Dendritic cell treated with granulocyte-macrophage colony-stimulating factor and Interleukin-4, amounts not matched to agents 40 ng/mL and 50 ng/mL, for 4 days (primary cell): ENCODE measurements at regions not wholly inside any gene's neighbourhood (a gene's known extent, or its start where the extent isn't known, plus 50 kb on each side); places are given as distances from the start of the nearest gene placed in this dataset.
A peak's percentile ranks its signal among the peaks of the same experiment; 100 is the strongest.
"Not testable (repeated sequence)": the region's sequence is repeated elsewhere in the genome, so short reads cannot be mapped to it uniquely, and the experiment has no call there.

Experiments
- H3K27ac Mint-ChIP-seq: one replicate; pipeline ENCODE4 v1.8.0; 2022; ENCODE audit warnings: mild to moderate bottlenecking, mixed read lengths
- H3K27me3 Mint-ChIP-seq: one replicate; pipeline ENCODE4 v1.8.0; 2022; ENCODE audit warnings: mild to moderate bottlenecking, mixed read lengths
- H3K36me3 Mint-ChIP-seq: one replicate; pipeline ENCODE4 v1.8.0; 2022; ENCODE audit warnings: low read depth, mixed read lengths
- H3K4me1 Mint-ChIP-seq: one replicate; pipeline ENCODE4 v1.8.0; 2022; ENCODE audit warnings: low read depth, mixed read lengths
- H3K4me3 Mint-ChIP-seq: one replicate; pipeline ENCODE4 v1.8.0; 2022; ENCODE audit warnings: mild to moderate bottlenecking, moderate library complexity, mixed read lengths
- H3K9me3 Mint-ChIP-seq: one replicate; pipeline ENCODE4 v1.8.0; 2022; ENCODE audit warnings: mixed read lengths
- intact Hi-C: fragments of 100-400 bp; cut with micrococcal nuclease; formaldehyde crosslinking; loops from one replicate; pipeline ENCODE4 v1.15.0; 2022

DNA sequence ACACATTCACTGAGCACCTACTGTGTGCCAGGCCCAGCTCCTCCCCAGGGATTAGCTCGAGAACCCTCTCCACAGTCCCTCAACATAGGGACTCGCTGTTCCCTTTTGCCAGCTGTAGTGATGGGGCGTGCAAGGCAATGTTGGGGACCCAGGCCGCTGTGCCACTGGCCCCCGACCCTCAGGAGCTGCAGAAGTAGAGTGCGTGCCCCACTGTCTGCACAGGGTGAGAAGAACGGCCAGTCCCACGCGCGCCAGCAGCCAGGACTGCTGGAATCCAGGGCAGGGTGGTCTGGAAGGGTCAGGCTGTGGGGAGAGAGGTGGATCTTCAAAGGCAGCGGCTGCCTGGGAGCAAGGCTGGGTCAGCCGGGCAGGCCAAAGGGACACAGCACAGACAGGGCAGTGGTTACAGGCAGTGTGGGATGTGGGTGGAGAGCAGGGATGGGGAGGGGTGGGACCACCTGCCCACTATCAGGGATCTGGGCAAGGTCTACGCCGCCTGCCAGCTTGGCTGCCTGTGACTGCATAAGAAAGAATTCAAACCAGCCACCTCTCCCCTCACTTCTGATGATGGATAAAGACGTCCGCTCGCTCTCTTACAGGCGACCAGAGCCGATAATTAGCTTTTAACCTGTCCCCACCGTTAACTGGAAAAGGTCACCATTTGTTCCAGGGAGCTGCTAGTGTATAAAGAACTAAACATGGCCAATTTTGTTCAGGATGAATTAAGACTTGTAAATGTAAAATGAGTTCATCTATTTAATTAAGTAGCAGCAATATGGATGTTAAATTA, 86.7 kb upstream of the GSE1 start:
- peaks cover 21% of the 10 kb centered on the region for H3K27me3 Mint-ChIP-seq
- H3K4me1 Mint-ChIP-seq = peaks cover 49% of the 10 kb centered on the region
- H3K9me3 Mint-ChIP-seq = no peaks in the 10 kb centered on the region
- no peaks in the 10 kb centered on the region for H3K36me3 Mint-ChIP-seq
- H3K27ac Mint-ChIP-seq = no peak overlapping the region
- intact Hi-C loops = no loop called here
- no peak overlapping the region for H3K4me3 Mint-ChIP-seq

DNA sequence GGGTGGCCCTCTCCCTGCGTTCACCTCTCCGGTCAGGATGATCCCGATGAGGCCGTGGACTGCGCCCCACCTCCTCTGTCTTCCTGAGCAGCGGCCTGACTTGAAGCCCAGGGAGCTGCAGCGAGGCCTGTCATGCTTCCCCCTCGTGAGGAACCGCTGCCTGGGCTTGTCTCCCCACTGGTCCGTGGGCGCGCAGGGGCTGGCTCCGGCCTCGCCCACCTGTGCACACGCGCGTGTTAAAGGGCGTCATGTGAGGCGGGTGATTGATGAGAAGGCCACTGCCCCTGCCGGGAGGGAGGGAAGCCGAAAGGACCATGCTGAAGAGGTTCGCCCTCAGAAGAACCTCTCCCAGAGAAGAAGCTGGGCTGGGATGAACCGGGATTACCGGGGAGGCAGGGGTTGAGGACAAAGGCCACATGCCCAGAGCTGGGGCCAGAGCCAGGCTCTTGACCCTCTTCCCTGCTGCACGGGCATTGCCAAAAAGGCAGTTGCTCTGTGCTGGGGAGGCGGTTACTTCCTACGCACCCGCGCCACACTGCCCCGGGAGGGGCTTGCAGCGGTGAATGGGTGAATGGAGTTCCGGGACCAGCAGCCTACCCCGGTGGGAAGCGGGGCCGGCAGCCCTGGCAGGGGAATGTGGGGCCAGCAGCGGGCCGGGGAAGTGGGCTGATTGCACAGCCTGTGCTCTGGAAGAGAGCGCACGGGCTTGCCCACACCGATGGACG, 85.9 kb upstream of the GSE1 start:
- Mint-ChIP-seq H3K27me3 (peaks cover 19% of the 10 kb centered on the region), H3K4me3 (no peak overlapping the region), H3K4me1 (peaks cover 49% of the 10 kb centered on the region), H3K9me3 (no peaks in the 10 kb centered on the region), H3K36me3 (no peaks in the 10 kb centered on the region), H3K27ac (no peak overlapping the region)
- intact Hi-C loops = no loop called here

DNA sequence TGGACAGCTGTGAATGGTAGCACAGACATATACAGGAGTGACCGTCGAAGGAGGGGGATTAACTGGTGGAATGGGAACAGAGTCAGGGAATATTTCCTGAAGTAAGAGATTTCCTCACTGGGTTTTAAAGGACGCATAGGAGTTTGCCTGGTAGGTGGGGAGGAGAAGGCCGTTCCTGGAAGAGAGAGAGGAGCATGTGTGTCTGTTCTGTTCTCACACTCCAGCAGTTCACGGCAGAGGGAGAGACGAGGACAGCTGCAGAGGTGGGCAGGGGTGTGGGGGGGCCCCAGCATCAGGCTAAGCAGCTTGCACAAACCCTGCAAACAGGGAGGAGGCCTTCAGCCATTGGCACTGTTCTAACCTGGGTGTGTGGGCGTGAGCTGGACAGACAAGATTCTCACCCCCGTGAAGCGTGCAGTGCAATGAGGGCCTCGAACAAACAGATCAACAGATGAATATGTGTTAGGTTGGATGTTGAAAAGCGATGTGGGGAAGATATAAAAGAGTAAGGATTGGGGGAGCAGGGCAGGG, 85.3 kb upstream of the GSE1 start:
- no peak overlapping the region for H3K27ac Mint-ChIP-seq
- no peak overlapping the region for H3K4me3 Mint-ChIP-seq

DNA sequence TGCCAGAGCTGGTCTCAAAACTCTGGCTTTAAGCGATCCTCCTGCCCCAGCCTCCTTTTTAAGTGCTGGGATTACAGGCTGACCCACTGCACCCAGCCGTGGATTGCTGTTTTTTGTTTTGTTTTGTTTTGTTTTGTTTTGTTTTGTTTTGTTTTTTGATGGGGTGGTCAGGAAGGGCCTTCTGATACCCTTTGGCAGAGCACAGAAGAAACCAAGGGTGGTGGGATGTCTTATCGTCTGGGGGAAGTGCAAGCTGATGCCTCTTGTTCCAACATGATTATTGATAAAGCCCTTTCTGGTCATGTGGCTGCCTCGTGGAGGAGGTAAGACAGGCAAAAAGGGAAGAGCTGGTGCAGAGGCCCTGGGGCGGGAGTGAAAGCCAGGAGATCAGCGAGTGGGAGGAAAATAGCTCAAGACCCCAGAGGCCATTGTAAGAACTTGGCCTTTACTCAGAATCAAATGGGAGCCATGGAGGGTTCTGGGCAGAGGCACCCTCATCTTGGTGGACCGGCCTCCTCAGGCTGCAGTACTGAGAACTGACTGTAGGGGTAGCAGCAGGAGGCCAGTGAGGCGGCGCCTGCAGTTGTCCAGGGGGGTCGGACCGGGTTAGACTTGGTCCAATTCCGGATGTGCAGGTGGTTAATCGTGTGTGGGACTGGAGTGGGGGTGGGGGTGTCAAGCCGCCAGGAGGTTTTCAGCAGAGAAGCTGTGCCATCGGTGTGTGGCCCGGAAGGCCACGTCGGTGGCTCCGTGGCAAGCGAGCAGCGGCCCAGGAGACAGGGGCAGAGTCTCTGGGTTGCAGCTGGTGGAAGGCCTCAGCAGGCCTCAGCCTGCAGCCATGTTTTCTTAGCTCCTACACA, 84.4 kb upstream of the GSE1 start:
- intact Hi-C loops = no loop called here

More for the DNA sequence above, 85.3 kb upstream of the GSE1 start:
- Mint-ChIP-seq H3K36me3 (no peaks in the 10 kb centered on the region), H3K27me3 (peaks cover 17% of the 10 kb centered on the region), H3K9me3 (no peaks in the 10 kb centered on the region), H3K4me1 (peaks cover 44% of the 10 kb centered on the region)
- intact Hi-C loops = no loop called here

DNA sequence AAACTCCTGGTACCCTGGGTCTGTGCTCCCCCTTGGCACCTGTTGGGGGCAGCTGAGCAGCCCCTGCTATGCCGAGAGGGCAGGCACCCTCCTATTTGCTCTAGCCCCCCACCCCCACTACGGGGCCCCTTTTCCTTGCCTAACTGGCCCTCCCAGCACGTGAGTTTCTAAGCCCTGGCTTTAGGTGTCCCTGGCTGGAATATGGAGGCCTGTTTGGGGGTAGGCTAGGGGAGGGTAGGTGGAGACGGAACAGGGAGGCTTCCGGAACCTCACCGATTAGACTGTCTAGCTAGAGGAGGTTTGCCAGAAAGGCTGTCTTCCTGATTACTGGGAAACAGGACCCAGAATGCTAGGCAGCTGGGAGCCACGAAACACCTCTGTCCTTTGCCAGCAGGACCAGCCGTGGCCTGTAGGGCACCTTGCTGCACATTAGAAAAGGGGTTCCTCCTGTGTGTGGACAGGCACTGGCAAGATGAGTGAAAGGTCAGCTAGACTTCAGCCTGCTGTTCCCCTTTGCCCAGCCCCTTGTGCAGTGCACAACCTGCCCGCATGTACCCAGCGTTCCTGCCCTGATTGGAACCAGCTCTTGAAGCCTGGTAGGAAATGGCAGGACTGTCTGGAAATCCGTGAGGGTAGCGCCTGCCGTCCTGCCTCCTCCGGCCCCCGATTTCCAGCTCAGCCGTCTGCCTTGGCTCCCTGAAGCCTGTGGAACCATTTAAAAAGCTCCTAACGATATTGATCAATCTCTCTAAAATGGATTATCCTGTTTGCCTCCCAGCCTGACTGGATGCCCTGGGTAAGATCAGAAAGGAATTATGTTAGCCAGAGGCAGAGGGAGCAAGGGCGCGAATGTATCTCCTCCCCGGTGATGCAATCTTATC, 83.4 kb upstream of the GSE1 start:
- Mint-ChIP-seq H3K9me3 (no peaks in the 10 kb centered on the region), H3K4me3 (no peak overlapping the region), H3K4me1 (peaks cover 31% of the 10 kb centered on the region), H3K36me3 (no peaks in the 10 kb centered on the region), H3K27ac (no peak overlapping the region), H3K27me3 (peaks cover 12% of the 10 kb centered on the region)
- intact Hi-C loops = no loop called here

More for the DNA sequence above, 84.4 kb upstream of the GSE1 start:
- Mint-ChIP-seq H3K27me3 (peaks cover 11% of the 10 kb centered on the region), H3K4me1 (peaks cover 36% of the 10 kb centered on the region), H3K4me3 (no peak overlapping the region), H3K9me3 (no peaks in the 10 kb centered on the region), H3K36me3 (no peaks in the 10 kb centered on the region), H3K27ac (no peak overlapping the region)

DNA sequence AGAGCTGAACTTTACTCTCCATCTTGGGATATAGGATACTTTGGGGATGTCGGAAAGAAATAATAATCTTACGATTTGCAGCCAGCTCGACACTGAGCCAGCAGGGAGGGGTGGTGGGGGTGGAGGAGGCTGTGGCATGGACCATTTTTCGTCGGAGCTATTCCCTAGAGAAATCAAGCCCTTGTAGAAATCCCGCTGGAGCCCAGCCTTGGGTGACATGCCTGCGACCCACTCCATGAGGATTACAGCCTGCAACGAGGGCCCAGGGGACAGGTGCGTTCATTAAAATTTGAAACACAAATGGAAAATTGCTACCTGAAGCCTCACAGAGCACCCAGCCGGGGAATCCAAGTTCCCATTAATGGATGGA, 82.8 kb upstream of the GSE1 start:
- Mint-ChIP-seq H3K4me1 (peaks cover 28% of the 10 kb centered on the region), H3K36me3 (no peaks in the 10 kb centered on the region), H3K9me3 (no peaks in the 10 kb centered on the region), H3K27me3 (peaks cover 12% of the 10 kb centered on the region), H3K4me3 (no peak overlapping the region), H3K27ac (no peak overlapping the region)
- intact Hi-C loops = no loop called here

DNA sequence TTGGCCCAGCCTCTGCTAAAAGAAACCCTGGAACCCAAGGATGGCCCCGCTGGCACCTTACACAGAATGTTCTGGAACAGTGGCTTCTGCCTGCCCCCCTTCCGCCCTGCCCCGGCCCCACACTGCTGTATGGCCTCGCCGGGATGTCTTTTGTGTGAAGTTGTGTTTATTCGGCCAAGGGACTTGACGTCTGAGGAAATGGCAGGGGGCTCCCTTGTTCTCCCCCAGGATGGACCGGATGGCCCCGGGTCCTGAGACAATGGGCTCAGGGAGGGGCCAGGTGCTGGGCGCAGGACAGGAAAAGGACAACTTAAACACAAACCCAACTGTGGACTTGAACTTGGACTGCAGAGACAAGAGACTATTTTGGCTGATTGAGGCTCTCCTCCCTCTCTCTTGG, 81.6 kb upstream of the GSE1 start:
- intact Hi-C loops = no loop called here
- H3K27me3 Mint-ChIP-seq = peaks cover 8% of the 10 kb centered on the region
- H3K9me3 Mint-ChIP-seq = no peaks in the 10 kb centered on the region
- H3K36me3 Mint-ChIP-seq = no peaks in the 10 kb centered on the region
- H3K4me1 Mint-ChIP-seq = peaks cover 29% of the 10 kb centered on the region
- no peak overlapping the region for H3K4me3 Mint-ChIP-seq
- no peak overlapping the region for H3K27ac Mint-ChIP-seq

DNA sequence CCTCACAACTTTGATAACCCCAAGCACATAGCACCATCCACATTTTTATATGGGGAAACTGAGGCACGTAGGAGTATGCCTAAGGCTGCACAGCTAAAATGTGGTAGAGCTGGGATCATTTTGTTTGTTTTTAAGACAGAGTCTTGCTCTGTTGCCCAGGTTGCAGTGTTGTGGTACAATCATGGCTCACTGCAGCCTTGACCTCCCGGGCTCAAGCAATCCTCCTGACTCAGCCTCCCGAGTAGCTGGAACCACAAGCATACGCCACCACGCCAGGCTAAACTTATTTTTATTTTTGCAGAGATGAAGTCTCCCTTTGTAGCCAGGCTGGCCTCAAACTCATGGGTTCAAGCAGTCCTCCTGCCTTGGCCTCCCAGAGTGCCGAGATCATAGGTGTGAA, 81.0 kb upstream of the GSE1 start:
- Mint-ChIP-seq H3K4me3 (no peak overlapping the region), H3K27ac (no peak overlapping the region), H3K36me3 (no peaks in the 10 kb centered on the region), H3K27me3 (peaks cover 8% of the 10 kb centered on the region), H3K9me3 (no peaks in the 10 kb centered on the region), H3K4me1 (peaks cover 36% of the 10 kb centered on the region)
- intact Hi-C loops = no loop called here

DNA sequence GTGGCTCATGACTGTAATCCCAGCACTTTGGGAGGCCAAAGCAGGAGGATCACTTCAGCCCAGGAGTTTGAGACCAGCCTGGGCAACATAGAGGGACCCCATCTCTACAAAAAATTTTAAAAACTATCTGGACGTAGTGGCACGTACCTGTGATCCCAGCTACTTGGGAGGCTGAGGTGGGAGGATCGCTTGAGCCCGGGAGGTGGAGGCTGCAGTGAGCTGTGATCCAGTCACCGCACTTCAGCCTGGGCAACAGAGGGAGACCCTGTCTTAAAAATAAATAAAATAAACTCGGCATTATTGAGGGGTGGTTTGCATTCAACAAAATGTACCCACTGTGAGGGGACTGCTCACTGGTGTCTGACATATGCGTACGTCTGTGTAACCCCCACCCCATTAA, 79.5 kb upstream of the GSE1 start:
- H3K27me3 Mint-ChIP-seq, H3K36me3 Mint-ChIP-seq, H3K27ac Mint-ChIP-seq, intact Hi-C loops, H3K9me3 Mint-ChIP-seq, H3K4me3 Mint-ChIP-seq: not testable (repeated sequence)
- H3K4me1 Mint-ChIP-seq = peaks cover 40% of the 10 kb centered on the region

DNA sequence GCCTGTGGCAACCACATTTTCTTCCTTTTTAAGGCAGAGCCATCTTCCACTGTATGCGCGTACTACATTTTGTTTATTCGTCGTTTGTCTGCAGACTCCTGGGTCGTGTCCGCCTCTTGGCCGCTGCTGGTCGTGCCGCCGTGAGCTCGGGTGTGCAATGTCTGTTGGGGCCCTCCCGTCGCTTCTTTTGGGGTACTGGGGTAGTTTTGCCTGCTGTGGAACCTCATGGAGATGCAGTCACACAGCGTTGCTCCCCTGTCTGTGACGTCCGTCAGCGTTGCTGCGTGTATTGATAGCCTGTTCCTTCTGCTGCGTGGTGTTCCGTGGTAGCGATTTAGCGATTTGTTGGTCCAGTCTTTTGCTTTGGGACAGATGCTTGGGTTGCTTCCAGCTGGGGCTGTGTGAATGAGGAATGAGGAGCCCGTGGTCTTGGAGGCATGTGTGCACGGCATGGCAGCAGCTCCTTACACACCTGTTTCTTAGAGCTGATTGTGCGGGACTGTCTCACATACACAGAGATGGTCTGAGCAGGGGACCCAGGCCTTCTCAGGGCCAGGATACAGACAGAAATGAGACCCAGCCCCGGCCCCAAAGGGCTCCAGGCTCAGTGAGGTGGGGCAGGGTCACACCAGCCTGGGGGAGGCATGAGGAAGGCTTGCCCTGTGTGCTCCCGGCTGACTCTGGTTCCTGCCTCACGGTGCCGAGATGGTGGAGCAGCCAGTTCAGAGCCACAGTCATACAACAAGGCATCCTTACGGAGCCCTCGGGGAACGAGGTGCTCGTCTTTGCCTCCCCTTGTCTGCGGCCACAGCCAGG, 78.4 kb upstream of the GSE1 start:
- H3K9me3 Mint-ChIP-seq = peaks cover 4% of the 10 kb centered on the region
- no peak overlapping the region for H3K4me3 Mint-ChIP-seq
- intact Hi-C loops = no loop called here
- peaks cover 40% of the 10 kb centered on the region for H3K4me1 Mint-ChIP-seq
- peak overlapping the region; percentile 82 for H3K27ac Mint-ChIP-seq
- peaks cover 4% of the 10 kb centered on the region for H3K27me3 Mint-ChIP-seq
- H3K36me3 Mint-ChIP-seq = no peaks in the 10 kb centered on the region

DNA sequence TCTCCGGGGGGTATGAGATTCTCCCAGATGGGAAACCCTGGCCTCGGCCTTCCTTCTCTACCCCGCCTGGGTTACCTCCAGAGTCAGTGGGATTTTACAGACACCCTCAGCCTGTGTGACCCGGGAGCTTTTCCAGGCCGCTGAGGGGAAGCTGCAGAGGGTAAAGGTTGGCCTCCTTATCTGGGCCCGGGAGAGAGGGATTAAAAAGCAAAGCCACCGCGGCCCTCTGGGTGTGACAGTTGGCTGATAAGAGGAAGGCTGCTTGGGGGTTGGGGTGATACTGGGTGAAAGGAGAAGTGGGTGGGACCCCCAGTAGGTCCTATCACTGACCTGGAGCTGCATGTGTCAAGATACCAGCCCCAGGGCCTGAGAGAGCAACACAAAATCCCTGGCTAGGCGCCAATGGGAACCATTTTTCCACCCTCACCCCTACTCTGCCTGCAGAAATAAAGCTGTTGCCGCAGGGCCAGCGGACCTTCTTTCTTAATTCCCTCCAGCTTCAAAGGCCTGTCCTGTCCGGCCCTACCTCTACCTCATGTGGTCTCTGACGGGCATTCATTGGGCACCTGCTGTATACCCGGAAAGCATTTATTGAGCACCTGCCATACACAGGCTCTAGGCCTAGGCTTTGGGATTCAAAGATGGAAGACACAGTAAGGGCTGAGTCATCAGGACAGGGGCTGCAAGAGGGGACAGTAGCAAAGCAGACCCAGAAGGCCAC, 77.6 kb upstream of the GSE1 start:
- Mint-ChIP-seq H3K36me3 (no peaks in the 10 kb centered on the region), H3K27ac (peak overlapping the region; percentile 82), H3K27me3 (peaks cover 4% of the 10 kb centered on the region), H3K9me3 (peaks cover 9% of the 10 kb centered on the region), H3K4me1 (peaks cover 40% of the 10 kb centered on the region), H3K4me3 (no peak overlapping the region)
- intact Hi-C loops = no loop called here

DNA sequence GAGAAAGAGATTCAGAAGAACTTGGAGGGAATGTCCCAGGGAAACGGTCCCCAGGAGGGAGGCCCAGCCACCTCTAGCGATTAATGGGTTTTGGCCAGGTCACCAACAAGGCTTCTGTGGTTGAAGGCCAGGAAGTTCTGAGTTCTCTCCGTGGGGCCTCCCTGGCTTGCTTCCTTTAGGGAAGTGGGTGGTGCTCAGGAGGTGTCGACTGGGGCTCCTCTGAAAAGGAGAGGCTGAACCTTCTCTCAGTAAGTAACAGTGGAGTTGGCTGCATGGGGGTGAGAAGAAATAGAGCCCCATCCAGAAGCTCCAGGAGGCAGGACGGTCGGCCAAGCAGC, 77.1 kb upstream of the GSE1 start:
- intact Hi-C loops = no loop called here
- H3K27me3 Mint-ChIP-seq = peaks cover 4% of the 10 kb centered on the region
- peaks cover 40% of the 10 kb centered on the region for H3K4me1 Mint-ChIP-seq
- peak overlapping the region; percentile 82 for H3K27ac Mint-ChIP-seq
- no peaks in the 10 kb centered on the region for H3K36me3 Mint-ChIP-seq
- peaks cover 9% of the 10 kb centered on the region for H3K9me3 Mint-ChIP-seq
- no peak overlapping the region for H3K4me3 Mint-ChIP-seq
